ENCODE measurements at regions not wholly inside any gene's neighbourhood (a gene's known extent, or its start where the extent isn't known, plus 50 kb on each side); places are given as distances from the start of the nearest gene placed in this dataset.

DNA sequence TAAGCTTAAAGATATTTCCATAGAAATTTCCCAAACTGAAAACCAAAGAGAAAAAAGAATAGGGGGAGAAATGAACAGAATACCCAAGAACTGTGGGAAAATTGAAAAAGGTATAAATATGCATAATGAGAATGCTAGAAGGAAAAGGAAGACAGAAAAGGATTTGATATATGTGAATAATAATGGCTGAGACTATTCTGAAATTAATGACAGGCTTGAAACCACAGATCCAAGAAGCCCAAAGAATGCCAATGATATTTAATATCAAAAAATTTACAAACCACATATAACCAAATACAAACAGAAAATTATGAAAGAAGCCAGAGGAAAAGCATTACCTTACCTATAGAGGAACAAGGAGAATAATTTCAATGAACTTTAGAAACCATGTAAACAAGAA lies 153.0 kb downstream of the ANXA2 start:
- TF ChIP-seq, protein P1, sequence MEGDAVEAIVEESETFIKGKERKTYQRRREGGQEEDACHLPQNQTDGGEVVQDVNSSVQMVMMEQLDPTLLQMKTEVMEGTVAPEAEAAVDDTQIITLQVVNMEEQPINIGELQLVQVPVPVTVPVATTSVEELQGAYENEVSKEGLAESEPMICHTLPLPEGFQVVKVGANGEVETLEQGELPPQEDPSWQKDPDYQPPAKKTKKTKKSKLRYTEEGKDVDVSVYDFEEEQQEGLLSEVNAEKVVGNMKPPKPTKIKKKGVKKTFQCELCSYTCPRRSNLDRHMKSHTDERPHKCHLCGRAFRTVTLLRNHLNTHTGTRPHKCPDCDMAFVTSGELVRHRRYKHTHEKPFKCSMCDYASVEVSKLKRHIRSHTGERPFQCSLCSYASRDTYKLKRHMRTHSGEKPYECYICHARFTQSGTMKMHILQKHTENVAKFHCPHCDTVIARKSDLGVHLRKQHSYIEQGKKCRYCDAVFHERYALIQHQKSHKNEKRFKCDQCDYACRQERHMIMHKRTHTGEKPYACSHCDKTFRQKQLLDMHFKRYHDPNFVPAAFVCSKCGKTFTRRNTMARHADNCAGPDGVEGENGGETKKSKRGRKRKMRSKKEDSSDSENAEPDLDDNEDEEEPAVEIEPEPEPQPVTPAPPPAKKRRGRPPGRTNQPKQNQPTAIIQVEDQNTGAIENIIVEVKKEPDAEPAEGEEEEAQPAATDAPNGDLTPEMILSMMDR (IDR thresholded peaks at IDR 0.05) = no peak
- no peak for TF ChIP-seq POLR2A (IDR thresholded peaks at IDR 0.05)

Data from breast epithelium (tissue), 3 donors.